Aorta (tissue), 5 donors: ENCODE measurements at regions not wholly inside any gene's neighbourhood (a gene's known extent, or its start where the extent isn't known, plus 50 kb on each side); places are given as distances from the start of the nearest gene placed in this dataset.
A peak's percentile ranks its signal among the peaks of the same experiment; 100 is the strongest.

Source experiments
- ATAC-seq: fragments of 200-7000 bp; cut with Tn5 transposase; one replicate; pipeline ENCODE4 v1.9.1; 2022; ENCODE audit warnings: moderate library complexity; ENCODE audit not compliant: low FRiP score
- DNase-seq, 2 donors: peaks; one replicate each; pipeline ENCODE4 v3.0.0-alpha.2; 2020
- H3K27ac ChIP-seq, 2 donors: one replicate each; pipeline ENCODE4 v1.5.1; 2013; ENCODE audit warnings: low read length in 2 of 2, mild to moderate bottlenecking in 2 of 2, moderate library complexity in 2 of 2, control low read depth in 1 of 2, inconsistent platforms in 1 of 2, low read depth in 1 of 2
- H3K27me3 ChIP-seq, 2 donors: one replicate each; pipeline ENCODE4 v1.6.1; 2013; ENCODE audit warnings: control low read depth in 1 of 2, low read length in 1 of 2, mild to moderate bottlenecking in 1 of 2, moderate library complexity in 1 of 2; ENCODE audit not compliant: insufficient read depth in 2 of 2, control insufficient read depth in 1 of 2
- H3K36me3 ChIP-seq, 2 donors: one replicate each; pipeline ENCODE4 v1.6.1; 2013; ENCODE audit warnings: control low read depth in 1 of 2, low read length in 1 of 2, mild to moderate bottlenecking in 1 of 2; ENCODE audit not compliant: insufficient read depth in 2 of 2, control insufficient read depth in 1 of 2
- H3K4me1 ChIP-seq, 2 donors: one replicate each; pipeline ENCODE4 v1.6.1; 2013; ENCODE audit warnings: low read length in 2 of 2, control low read depth in 1 of 2, mild to moderate bottlenecking in 1 of 2, moderate library complexity in 1 of 2; ENCODE audit not compliant: insufficient read depth in 2 of 2, control insufficient read depth in 1 of 2
- H3K4me3 ChIP-seq, 2 donors: one replicate each; pipeline ENCODE4 v1.5.1; 2013; ENCODE audit warnings: low read length in 2 of 2, control low read depth in 1 of 2, mild to moderate bottlenecking in 1 of 2
- H3K9me3 ChIP-seq: one replicate; pipeline ENCODE4 v1.6.1; 2013; ENCODE audit warnings: mild to moderate bottlenecking, low read length; ENCODE audit not compliant: control insufficient read depth
- WGBS, 2 donors: extraction: QIAGEN DNeasy Blood & Tissue Kit; methylation state at CpG; one replicate each; pipeline ENCODE4 v1.1.7; 2013; 5-methylcytosine and 5-hydroxymethylcytosine counted together
- intact Hi-C, 2 donors: fragments of 100-400 bp; cut with DNase I; formaldehyde crosslinking; loops; one replicate each; pipeline versions ENCODE4 v1.14.2 to v1.15.0; 2022
- donor health status: healthy with polysubstance abuse.
- donor health status: Bipolar disorder and iron deficiency.
- donor health status: DM: no; HTN: no; CAD: no.
- donor health status: DM: no; HTN: no; CAD: no.
- donor health status: DM: yes; HTN: yes; CAD: no.

GRCh38 chr17:74082886-74083285 lies 120.6 kb upstream of the RPL38 start:
- no peaks in the 10 kb centered on the region for H3K4me1 ChIP-seq
- no peaks in the 10 kb centered on the region for H3K27me3 ChIP-seq
- intact Hi-C loops, result no loop called here
- H3K27ac ChIP-seq, result no peak overlapping the region
- H3K9me3 ChIP-seq, result peaks cover 2% of the 10 kb centered on the region
- no peak for ATAC-seq
- 69 to 74% methylated on average over 7 of the region's 7 CpGs for WGBS, 2 donors
- DNase-seq, result no peak
- H3K4me3 ChIP-seq, result no peak overlapping the region
- no peaks in the 10 kb centered on the region for H3K36me3 ChIP-seq

DNA sequence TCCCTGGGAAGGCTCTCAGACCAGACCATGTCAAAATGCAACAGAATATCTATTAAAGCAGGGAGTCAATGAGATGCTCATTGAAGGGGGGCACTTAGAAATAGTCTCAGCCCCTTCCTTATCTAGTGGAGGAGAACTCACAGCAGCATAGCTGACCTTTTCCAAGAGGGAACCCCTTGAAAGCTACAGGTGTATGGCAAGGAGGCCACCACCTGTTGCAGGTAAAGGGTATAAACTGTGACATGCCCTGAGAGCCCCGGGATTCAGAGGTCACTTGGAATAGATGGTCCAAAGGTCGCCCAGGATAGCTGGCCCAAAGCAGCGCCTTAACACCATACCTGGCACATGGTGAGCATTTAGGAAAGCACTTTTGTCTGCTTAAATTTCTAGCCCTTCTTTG lies 120.2 kb upstream of the RPL38 start:
- H3K4me1 ChIP-seq, result no peaks in the 10 kb centered on the region
- no peak overlapping the region for H3K4me3 ChIP-seq
- no peaks in the 10 kb centered on the region for H3K36me3 ChIP-seq
- WGBS, 2 donors, result 72 to 73% methylated on average over 3 of the region's 3 CpGs
- intact Hi-C loops, result no loop called here
- H3K9me3 ChIP-seq, result peaks cover 2% of the 10 kb centered on the region
- H3K27me3 ChIP-seq, result no peaks in the 10 kb centered on the region
- ATAC-seq (no peak), DNase-seq (no peak)
- H3K27ac ChIP-seq, result no peak overlapping the region

GRCh38 chr17:74085434-74085833 lies 118.0 kb upstream of the RPL38 start:
- Histone ChIP-seq H3K27ac (no peak overlapping the region), H3K9me3 (peaks cover 5% of the 10 kb centered on the region), H3K4me1 (no peaks in the 10 kb centered on the region), H3K36me3 (no peaks in the 10 kb centered on the region), H3K27me3 (no peaks in the 10 kb centered on the region), H3K4me3 (no peak overlapping the region)
- intact Hi-C loops, result no loop called here
- ATAC-seq, result no peak
- 52 to 53% methylated on average over 3 of the region's 3 CpGs for WGBS, 2 donors
- DNase-seq, result no peak

DNA sequence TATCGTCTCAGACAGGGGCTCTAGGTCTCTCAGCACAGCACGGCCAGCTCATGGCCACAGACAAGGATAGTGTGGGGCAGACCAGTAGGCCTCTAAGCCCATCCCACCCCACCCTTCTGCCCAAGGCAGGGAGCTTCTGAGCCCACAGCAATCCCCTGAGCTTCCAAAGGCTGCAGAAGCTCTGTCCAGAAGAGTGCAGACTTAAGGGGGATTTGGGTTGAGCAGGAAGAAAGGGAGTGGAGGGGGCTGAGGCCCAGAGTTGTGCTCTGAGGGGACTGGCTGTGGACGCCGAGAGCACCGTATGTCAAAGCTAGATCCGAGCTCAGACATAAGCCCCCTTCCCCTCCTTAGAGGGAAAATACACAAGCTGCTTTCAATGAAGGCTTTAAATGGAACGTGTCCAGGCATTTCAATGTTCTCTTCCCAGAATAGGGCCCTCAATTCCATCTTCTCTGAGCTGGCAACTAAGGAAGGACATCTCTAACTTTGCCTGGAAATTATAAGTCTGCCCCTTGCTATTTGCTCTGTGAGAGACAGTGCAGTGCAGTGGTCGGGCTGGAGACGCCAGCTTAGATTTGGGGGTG lies 116.4 kb upstream of the RPL38 start:
- Histone ChIP-seq H3K9me3 (peaks cover 5% of the 10 kb centered on the region), H3K27ac (no peak overlapping the region), H3K27me3 (no peaks in the 10 kb centered on the region), H3K4me3 (no peak overlapping the region), H3K4me1 (no peaks in the 10 kb centered on the region), H3K36me3 (no peaks in the 10 kb centered on the region)
- intact Hi-C loops, result no loop called here
- ATAC-seq, result no peak
- whole genome bisulfite sequencing, 2 donors, result 51 to 59% methylated on average over 9 of the region's 9 CpGs
- DNase-seq, result no peak

DNA sequence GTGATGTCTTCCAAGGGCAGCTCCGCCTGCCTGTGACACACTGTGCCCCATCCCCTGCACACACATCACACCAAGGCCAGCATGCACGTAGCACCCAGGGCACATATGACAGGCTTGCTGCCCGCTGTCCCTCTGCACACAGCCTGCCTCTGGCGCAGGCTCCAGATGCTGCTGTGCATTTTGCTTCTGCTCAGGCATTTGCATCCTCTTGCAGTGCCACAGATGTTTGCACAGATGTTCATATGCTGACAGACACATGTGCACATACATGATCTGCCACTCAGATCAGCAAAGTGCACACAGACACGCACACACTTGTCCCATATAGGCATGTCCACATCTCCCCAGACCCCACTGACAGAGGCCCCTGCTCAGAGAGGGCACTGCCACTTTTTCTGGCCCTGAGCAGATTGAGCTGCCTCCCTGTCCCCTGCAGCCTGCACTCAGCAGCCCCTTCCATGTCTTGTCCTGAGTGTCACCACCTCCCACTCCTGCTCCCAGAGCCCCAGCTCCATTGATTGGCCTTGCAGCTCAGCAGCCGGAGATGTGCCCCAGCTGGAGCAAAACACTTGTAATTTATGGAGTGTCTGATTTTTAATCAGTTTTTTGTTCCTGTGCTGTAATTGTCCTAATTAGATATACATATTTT lies 115.1 kb upstream of the RPL38 start:
- Histone ChIP-seq H3K9me3 (peaks cover 7% of the 10 kb centered on the region), H3K27me3 (no peaks in the 10 kb centered on the region), H3K27ac (no peak overlapping the region), H3K4me3 (no peak overlapping the region), H3K36me3 (no peaks in the 10 kb centered on the region), H3K4me1 (no peaks in the 10 kb centered on the region)
- intact Hi-C loops, result no loop called here
- WGBS, 2 donors, result 79 to 82% methylated on average over 6 of the region's 6 CpGs
- DNase-seq (no peak), ATAC-seq (no peak)

- no peak for DNase-seq
- WGBS, 2 donors, result 69 to 78% methylated on average over 5 of the region's 5 CpGs
- intact Hi-C loops, result no loop called here
- Histone ChIP-seq H3K27ac (no peak overlapping the region), H3K27me3 (no peaks in the 10 kb centered on the region), H3K4me1 (no peaks in the 10 kb centered on the region), H3K36me3 (no peaks in the 10 kb centered on the region), H3K9me3 (peaks cover 7% of the 10 kb centered on the region), H3K4me3 (no peak overlapping the region)
- ATAC-seq, result no peak
Measured at GRCh38 chr17:74088934-74089329, 114.5 kb upstream of the RPL38 start.

DNA sequence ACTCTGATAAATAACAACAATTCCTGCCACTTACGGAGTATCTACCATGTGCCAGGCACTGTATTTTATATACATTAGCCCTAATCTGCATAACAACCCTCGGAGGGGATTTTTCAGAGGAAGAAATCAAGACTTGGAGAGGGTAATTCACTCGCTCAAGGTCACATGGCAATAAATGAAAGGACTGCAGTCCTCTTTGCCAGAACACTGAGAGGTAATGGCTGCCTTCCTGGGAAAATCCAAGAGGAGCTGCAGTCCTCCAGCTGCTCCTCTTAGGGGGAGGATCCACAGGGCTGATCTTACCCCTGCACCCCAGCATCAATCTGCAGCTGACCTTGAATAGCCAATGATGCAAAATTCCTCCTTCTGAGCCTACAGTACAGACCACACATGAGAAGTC lies 114.1 kb upstream of the RPL38 start:
- Histone ChIP-seq H3K27ac (no peak overlapping the region), H3K9me3 (peaks cover 7% of the 10 kb centered on the region), H3K4me1 (no peaks in the 10 kb centered on the region), H3K4me3 (no peak overlapping the region), H3K36me3 (no peaks in the 10 kb centered on the region), H3K27me3 (no peaks in the 10 kb centered on the region)
- ATAC-seq (no peak), DNase-seq (no peak)
- 62 to 71% methylated on average over 3 of the region's 3 CpGs for WGBS, 2 donors
- intact Hi-C loops, result no loop called here

DNA sequence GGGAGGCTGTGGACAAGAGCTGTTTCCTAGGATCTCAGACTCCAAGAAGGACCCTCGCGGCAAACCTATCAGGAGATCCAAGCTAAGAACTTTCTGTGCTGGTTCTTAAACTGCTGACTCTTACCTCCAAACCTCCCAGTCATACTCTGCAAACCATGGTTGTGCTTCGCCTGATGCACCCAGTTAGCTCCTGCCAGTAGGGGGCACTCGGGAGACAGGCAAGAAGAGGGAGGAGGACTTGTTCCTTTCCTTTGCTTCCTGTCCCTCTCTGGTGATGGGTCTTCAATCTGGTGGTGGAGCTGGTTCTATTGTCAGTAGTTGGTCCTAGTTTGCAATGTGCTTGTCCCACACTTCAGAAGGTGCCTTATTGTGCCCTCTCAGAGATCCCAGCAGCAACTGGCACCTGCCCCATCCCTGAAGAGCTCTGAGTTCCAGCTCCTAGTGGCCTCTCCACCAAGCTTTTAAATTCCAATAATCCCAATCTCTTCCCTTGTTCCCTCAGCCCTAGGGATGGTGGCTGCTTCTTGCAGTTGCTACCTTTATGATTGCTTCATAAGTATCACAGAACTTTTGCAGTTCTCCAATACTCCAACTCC lies 113.5 kb upstream of the RPL38 start:
- intact Hi-C loops, result no loop called here
- peak in 1 of 2 donors; percentile 72 for DNase-seq
- Histone ChIP-seq H3K36me3 (no peaks in the 10 kb centered on the region), H3K27me3 (no peaks in the 10 kb centered on the region), H3K27ac (no peak overlapping the region), H3K9me3 (peaks cover 7% of the 10 kb centered on the region), H3K4me1 (no peaks in the 10 kb centered on the region), H3K4me3 (no peak overlapping the region)
- no peak for ATAC-seq
- WGBS, 2 donors, result 31 to 35% methylated on average over 4 of the region's 4 CpGs

DNA sequence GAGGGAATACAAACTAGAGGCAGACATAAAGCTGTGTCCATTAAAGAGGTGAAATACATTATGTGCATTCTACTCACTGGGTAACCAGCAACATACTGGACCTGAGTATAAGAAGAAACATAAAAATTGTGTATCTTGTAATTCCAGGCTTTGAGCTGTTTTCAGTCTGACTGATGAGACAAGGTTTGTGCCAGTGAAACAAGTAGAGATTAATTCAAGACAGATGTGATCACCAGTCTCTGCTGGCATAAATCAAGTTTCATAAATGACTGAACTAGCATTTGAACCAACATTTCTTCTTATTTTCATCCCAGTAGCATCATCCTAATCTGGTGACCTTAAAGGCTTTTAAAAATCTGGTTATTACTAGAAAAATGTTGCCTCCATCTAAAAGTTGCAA lies 108.8 kb upstream of the RPL38 start:
- Histone ChIP-seq H3K9me3 (peaks cover 7% of the 10 kb centered on the region), H3K4me1 (no peaks in the 10 kb centered on the region), H3K4me3 (no peak overlapping the region), H3K27me3 (no peaks in the 10 kb centered on the region), H3K36me3 (no peaks in the 10 kb centered on the region), H3K27ac (no peak overlapping the region)
- intact Hi-C loops, result no loop called here
- DNase-seq (no peak), ATAC-seq (no peak)
